GM18858 (cell line): ENCODE measurements at regions not wholly inside any gene's neighbourhood (a gene's known extent, or its start where the extent isn't known, plus 50 kb on each side); places are given as distances from the start of the nearest gene placed in this dataset.
"Not testable (repeated sequence)": the region's sequence is repeated elsewhere in the genome, so short reads cannot be mapped to it uniquely, and the experiment has no call there.

Experiments used
- ATAC-seq: cut with Tn5 transposase; IDR thresholded peaks from one replicate; pipeline ENCODE4 v1.9.1; 2021; ENCODE audit not compliant: unreplicated experiment

DNA sequence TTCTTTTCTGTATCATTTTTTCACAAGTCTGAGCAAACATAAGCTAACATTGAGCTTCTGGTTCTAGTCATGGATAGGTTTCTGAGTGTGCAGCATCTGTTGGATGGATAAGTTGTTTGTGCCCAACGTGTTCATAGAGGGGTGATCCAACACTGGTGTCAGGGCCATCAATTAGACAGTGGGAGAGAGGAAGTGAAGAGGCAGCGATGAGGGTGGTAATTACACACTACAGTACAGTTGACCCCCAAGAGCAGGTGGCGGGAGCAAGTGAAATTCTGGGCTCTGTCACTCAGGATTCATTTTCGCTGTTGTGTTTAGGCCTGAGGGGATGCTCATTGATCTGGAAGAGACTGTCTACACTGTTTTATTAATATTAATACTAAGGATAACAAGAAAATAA is 180.0 kb upstream of the CXCR4 start:
- ATAC-seq = no peak

DNA sequence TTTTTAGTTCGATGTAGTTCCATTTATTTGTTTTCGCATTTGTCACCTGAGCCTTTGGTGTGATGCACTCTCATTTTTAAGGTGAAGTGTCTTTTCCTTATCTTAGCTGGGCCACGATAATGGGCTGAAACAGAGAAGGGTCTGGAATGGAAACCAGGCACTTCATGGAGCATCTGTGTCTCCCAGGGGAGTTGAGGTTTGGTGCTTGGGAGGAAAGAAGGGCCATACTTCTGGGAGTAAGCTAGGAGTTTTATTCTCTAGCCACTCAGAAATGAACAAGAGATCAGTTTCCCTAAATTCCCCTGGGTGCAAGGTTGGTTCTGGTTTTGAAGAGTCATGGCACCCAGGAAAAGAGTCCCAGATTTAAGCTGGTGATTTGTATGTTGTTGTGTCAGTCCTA is 179.4 kb upstream of the CXCR4 start:
- ATAC-seq = no peak

- ATAC-seq = no peak
These were observed 177.2 kb upstream of the CXCR4 start for GRCh38 chr2:136295168-136295567.

DNA sequence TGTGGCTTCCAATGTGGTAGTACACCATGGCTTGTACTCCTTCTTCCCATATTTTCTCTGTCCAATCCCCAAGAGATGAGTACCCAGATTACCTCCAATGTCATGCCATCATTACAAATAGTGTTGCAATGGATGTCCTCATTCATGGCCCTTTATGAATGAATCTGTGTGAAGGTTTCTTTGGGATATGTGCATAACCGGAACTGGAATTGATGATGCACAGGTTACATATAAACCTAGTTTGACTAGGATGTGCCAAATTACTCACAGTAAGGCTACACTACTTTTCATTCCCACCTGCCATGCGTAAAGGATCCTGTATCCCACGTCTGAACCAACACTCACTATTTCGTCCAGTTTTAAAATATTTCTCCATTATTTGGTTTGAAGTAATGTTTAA is 173.9 kb upstream of the CXCR4 start:
- ATAC-seq = no peak

- no peak for ATAC-seq
These were observed 172.4 kb upstream of the CXCR4 start for GRCh38 chr2:136290326-136290725.

GRCh38 chr2:136288249-136288648 is 170.3 kb upstream of the CXCR4 start:
- ATAC-seq = no peak

- ATAC-seq = no peak
These were observed 168.5 kb upstream of the CXCR4 start for GRCh38 chr2:136286423-136286822.

DNA sequence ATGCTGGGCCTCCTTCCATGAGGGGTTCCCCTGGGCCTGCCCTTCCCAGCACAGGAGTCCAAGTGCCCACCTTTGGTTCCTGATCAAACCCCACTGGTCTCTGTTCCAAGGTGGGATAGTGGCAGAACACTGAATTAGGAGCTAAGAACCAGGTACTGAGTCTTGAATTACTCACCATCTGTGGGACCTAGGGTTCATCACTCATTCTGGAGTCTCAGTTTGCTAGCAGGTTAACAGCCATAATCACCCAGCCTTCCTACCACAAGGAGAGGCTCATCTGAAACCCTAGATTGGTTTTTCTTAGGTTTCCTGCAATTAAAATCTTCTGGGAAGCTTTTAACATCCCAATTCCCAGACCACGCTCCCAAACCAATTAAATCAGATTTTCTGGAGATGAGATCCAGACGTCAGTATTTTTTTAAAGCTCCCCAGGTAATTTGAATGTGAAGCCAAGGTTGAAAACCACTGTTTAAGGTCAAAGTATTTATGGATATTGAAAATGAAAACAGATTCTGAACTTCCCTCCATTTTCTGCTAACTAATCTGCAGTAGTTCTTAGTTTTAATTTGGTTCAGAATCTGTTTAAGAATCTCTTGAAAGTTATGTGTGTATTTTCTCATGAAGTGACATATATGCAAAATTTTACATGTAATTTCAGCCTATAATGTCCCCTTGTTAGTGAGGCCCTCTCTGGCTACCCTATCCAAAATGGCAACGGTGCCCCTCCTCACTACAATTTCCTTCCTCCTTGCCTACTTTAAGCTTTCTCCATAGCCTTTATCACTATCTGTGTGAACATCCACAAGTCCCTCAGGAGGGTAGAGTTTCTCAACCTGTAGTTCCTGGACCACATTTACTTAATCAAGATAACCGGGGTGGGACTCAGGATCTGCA is 166.5 kb upstream of the CXCR4 start:
- ATAC-seq = peak; percentile 59

GRCh38 chr2:136282251-136282650 is 164.3 kb upstream of the CXCR4 start:
- no peak for ATAC-seq

DNA sequence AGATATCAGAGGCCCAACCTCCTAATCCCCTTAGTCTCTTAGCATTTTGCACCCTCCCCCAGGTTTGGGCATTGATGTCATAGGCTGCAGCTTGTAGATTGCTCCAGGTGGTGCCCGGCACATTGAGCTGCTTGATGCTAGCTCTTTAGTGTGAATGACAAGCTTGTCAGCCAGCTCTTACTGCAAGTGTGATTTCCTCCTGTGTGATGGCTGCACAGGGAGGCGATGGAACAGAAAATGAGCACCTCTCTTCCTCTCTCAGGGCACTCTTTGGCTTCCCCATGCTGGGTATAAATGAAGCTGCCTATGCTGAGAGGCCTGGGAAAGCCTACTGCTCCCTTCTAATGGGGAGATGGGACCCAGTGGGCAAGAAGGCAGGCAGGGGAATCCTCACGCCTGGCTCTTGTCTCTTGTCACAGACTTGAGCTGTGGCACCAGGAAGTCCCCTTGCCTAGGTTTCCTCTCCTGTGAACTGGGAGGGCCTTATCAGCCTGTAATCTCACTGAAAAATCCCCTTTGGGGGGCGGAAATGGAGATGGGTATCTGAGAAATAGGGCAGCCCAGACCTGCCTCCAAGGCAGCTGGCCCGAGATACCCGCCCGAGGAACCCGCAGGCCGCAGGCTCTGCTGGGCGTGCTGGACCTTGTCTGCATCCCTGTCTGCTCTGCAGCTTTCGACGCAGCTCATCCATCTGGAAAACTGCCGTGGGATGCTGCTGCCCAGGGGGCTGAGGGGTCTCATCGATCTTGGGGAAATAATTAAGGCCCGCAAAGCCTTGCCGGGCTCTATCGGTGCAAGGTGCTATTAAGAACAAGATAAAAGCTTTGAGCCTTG is 163.5 kb upstream of the CXCR4 start:
- ATAC-seq = no peak

DNA sequence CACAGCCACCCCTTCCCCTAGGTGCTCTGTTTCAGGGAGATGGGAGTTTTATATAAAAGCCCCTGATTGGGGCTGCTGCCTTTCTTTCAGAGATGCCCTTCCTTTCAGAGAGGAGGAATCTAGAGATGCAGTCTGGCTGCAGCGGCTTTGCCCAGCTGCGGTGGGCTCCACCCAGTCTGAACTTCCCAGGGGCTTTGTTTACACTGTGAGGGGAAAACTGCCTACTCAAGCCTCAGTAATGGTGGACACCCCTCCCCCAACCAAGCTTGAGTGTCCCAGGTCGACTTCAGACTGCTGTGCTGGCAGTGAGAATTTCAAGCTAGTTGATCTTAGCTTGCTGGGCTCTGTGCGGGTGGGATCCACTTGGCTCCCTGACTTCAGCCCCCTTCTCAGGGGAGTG is 148.4 kb upstream of the CXCR4 start:
- not testable (repeated sequence) for ATAC-seq

DNA sequence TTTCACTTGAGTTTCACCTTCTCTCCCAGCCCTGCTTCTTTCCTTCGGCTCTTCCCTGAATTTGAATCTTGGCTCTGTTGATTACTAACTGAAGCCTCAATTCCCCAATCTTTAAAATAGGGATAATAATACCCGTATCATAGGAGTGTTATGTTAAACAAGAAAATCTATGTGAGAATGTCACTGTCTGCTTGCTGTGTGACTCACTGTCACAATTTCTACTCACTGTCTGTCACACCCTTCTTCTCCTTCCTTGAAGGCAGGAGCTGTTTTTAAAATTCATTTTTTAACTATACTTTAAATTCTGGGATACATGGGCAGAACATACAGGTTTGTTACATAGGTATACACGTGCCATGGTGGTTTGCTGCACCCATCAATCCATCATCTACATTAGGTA is 141.6 kb upstream of the CXCR4 start:
- no peak for ATAC-seq

- ATAC-seq = no peak
These were observed 139.9 kb upstream of the CXCR4 start for GRCh38 chr2:136257893-136258292.

GRCh38 chr2:136255648-136256461 is 137.9 kb upstream of the CXCR4 start:
- ATAC-seq = peak; percentile 35

DNA sequence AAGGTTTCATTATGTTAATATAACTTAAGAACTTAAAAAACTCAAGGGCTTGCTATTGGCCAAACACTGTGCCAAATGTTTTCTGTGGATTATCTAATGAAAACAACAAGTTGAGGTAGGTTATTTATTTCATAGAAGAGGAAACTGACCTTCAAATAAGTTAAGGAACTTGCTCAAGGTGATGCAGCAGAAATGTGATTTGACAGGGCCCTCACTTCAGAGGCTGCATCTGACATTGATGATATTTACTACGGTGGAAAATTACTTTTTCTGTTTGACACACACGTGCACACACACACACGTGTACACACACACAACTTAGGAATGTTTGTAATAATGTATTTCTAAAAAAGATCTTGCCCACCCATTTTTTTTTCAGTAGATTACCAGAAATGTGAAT is 137.2 kb upstream of the CXCR4 start:
- ATAC-seq = no peak

- ATAC-seq = peak; percentile 34
These were observed 136.7 kb upstream of the CXCR4 start for GRCh38 chr2:136254681-136255080.

DNA sequence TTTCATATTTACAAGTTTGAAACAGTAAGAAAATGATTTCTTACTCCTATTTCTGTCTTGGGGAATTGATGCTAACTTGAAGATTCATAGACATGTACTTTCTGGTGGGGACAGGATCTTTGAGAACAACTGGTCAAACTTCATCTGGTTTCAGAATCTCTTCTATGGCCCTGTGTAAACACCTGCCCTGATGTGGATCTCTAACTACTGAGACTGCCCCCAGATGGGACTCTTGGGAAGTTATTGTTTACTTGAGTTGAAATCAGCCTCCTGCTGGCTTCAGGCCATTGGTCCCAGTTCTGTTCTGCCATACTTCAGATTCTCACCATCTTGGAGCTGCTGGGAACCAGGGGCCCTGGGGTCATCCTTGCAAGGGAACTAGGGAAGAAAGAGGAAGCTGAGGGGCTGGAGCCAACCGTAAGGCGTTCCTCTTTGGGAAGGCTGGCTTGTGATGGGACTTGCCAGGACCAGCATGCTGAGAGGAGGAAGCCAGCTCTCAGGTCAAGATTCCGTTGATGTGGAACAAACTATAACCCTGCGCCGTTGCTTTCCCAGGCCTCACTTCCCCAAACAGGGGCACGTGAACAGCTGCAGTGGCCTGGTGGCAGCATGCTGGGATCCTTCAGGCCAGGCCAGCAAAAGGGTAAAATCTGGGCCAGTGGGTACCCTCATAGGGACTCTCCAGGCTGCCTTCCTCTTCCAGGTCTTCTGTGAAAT is 135.5 kb upstream of the CXCR4 start:
- ATAC-seq = no peak

DNA sequence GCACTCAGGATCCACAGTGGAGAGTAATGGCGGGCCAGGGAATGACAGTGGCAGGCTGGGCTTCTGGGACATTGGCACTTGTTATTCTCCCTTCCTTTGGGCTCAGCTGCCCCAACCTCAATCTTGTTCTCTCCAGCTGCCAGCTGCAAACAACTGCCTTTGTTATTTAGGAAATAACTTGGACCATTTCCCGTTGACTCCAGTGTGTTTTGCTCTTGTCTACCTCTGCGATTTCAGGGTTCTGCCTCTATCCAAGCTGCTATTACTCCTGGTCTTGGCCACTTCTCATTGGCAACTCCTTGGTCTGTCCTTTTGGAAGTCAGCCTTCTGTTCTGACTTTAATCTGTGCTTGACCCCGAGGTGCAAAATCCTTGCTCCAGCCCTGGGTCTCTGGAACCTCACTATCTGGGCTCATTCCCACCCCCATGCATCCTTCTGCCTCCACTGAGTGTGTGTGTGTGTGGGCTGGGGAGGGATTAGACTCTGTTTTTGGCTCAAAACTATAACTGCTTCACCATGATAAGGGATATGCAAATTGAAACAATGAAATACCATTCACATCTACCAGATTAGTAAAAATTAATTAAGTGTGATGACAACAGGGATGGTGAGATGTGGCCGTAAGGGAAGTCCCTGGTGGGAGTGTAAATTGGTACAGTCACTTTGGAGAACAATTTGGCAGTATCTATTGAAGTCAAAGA is 134.1 kb upstream of the CXCR4 start:
- ATAC-seq = no peak

DNA sequence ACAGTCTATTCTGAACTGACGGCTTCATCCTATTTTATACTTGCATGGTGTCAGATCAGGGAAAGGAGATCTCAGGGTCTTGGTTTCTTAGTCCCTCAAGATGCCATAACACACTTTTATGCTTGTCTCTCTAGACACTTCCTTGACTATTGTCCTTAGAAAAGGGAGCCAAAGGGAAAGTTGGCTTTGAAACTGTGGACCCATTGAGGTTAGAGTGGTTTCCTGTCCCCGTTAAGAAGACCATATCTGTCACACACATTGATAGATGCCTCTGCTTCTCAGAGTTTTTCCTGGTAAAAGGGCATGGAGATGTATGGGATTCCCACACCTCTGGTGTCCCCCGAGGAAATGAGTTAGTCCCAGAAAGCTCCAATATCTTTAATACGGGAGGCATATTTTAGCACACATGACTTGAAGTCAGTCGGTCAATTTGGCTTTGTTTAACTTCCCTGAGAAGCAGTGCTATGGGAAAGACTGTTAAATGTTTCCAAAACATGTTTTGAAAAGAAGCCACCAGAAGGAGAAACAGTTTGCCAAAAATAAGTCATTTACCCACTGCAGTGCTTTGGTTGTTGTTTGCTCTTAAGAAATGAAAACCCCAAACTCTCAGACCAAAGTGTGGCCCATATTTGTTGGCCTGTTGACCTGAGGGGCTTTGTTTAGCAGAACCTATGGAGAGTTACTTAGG is 133.4 kb upstream of the CXCR4 start:
- ATAC-seq = no peak
